Daoy (cell line): ENCODE measurements at regions not wholly inside any gene's neighbourhood (a gene's known extent, or its start where the extent isn't known, plus 50 kb on each side); places are given as distances from the start of the nearest gene placed in this dataset.

ENCODE experiments used
- DNase-seq: peaks from one replicate; pipeline ENCODE4 v3.0.0-alpha.2; 2015; ENCODE audit warnings: low read depth

GRCh38 chr10:58885146-58885545, 291.3 kb upstream of the PHYHIPL start:
- no peak for DNase-seq

GRCh38 chr10:58885686-58886345, 290.6 kb upstream of the PHYHIPL start:
- no peak for DNase-seq

GRCh38 chr10:58886406-58886805, 290.0 kb upstream of the PHYHIPL start:
- DNase-seq = no peak

DNA sequence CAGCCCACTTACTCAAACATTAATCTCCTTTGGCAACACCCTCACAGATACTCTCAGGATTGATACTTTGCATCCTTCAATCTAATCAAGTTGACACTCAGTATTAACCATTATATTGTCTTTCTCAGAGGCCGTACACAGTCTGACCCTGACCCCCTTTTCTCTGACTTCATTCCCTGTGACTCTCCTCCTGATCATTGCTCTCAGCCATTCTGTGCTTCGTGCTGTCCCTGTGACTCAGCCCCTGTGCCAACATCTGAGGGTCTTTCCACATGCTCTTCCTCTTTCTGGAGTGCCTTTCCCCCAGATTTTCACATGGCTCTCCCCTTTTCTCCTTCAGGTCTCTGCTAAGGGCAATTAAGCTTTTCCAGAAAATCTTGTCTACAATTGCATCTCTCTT, 289.0 kb upstream of the PHYHIPL start:
- DNase-seq = no peak

DNA sequence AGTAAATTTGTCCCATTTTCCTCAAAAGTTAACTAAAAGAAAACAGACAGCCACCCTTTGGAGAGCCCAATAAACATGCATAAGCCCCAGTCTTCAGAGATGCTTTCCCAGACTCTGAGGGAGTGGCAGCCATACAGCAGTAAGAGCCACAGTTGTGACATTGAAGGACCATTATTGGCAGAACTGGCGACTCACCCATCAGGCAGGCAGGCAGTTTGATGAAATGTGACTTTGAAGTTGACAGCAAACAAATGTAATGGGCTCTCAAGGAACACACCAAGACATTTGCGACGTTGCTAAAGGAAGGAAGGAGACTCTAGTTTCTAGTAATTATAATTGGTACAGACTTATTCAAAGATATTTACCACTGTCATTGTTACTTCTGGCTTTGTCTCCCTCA, 287.5 kb upstream of the PHYHIPL start:
- DNase-seq = no peak

DNA sequence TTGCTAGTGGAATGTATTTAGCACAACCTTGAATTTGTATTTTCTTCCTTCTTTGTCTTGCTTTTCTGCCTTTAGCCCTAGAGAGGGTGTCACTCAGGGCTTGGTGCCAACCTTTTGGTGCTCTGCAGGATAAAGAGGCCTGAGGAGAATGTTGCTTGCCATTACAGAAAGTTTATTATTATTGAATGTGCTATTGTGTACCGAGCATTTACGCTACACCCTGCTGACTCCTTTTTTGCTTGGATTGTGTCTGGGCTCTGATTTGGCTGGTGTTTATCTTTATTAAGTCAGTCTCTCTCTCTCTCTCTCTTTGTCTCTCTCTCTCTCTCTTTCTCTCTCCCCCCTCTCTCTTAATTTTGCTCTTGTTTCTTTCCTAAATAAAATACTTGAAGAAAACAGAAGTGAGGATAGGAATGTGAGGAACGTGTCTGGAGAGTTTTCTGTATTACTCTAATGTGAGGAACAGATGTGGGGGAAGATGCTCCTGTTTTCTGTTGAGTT, 284.4 kb upstream of the PHYHIPL start:
- no peak for DNase-seq

DNA sequence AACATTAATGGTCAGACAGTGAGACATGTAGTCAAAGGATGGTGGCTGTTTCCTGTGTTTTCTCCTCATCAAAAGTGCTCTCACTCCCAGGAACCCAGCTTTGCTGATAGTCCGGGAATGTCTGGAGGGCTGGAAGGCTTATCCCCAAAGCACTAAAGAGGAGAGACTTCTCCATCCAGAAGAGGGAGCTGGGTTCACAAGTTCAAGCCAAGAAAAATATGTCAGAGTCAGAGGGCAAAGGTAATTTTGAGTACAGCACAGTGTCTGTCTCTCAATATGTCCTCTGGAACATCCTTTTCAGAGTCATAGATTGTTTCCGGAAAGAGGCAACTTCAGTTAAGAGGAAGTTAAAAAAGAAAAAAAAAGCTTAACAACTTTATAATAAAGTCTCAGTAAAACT, 281.5 kb upstream of the PHYHIPL start:
- no peak for DNase-seq

- no peak for DNase-seq
These were observed 280.2 kb upstream of the PHYHIPL start for GRCh38 chr10:58896229-58896628.

DNA sequence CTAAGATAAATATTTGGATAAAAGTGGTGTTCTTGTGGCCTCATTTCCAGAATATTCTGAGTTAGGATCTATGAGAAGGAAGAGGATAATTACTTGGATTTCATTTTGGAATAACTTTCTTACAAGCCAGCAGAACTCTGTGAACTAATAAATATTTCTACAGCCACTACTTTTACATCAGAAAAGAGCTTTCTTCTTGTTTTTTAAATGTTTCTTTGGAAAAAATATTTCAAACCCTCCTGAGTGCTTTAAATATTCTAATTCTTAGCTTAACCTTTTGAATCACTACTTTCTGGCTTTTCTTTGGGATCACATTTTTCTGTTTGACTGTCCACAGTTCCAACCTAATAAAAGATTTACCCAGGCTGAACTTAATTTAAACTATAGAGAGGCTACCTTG, 279.2 kb upstream of the PHYHIPL start:
- DNase-seq = no peak

DNA sequence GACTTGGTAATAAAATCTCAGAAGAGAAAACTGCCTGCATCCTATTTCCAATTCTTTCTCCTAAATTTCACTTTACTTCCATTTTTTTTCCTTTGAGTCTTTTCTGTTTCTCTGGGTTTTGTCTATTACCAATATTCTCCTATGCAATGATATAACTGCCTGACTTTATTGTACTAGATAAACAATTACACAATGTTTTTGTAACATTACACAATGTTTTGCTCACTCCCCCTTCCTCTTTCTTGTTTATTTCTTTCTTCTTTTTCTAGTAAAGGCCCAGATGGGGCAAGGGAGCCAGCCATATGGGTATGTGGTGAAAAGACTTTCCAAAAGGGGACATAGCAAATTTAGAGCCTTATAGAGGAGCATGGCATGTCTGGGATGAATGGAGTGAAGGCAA, 278.7 kb upstream of the PHYHIPL start:
- DNase-seq = no peak

- DNase-seq = no peak
These were observed 277.4 kb upstream of the PHYHIPL start for GRCh38 chr10:58898854-58899573.

GRCh38 chr10:58901092-58901646, 275.3 kb upstream of the PHYHIPL start:
- DNase-seq = no peak

DNA sequence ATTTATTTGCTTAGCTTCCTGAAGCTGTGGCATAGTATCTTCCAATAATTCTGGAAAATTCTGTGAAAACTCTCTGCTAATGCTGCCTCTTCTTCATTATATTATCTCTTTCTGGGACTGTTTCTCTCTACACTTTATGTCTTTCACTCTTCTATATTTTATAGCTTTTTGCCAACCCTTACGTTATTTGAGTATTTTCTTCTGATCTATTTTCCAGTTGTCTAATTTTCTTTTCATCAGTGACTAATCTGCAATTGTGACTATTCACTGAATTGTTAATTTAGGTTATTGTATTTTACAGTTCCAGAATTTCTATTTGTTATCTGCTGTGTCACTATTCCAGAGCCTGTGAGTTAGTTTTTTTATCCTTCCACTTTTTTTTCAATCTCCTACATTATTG, 273.4 kb upstream of the PHYHIPL start:
- no peak for DNase-seq

DNA sequence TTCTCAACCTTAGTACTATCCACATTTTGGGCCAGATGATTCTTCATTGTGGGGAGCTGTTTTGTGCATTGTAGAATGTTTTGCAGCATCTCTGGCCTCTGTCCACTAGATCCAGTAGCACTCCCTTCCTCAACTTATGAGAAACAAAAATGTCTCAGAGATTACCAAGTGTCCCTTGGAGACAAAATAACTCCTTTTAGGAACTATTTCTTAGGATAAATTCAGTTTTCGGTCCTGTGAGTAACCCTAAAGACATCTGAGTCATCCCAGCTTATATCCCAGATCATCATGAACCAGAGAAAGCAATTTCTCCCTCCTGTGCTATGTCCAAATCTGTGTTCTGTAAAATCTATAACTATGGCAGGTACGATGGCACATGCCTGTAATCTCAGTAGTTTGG, 266.6 kb upstream of the PHYHIPL start:
- DNase-seq = no peak

DNA sequence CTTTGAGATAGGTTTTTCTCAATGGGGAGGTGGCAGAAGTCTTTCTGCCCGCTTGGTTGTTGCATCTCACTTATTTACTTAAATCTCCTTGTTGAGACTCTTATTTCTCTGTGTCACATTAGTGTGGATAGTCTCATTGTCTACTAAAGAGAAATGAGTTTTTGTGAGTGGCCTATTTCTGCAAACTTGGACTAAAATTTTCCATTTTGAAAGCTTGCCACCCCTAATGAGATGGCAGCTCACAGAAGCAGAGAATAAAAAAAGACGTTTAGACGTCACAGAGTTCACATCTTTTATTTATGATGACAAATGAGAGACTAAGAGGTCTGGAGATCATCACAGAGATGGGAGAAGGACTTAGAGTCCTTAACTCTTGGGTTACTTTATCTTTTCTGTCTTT, 262.7 kb upstream of the PHYHIPL start:
- no peak for DNase-seq

DNA sequence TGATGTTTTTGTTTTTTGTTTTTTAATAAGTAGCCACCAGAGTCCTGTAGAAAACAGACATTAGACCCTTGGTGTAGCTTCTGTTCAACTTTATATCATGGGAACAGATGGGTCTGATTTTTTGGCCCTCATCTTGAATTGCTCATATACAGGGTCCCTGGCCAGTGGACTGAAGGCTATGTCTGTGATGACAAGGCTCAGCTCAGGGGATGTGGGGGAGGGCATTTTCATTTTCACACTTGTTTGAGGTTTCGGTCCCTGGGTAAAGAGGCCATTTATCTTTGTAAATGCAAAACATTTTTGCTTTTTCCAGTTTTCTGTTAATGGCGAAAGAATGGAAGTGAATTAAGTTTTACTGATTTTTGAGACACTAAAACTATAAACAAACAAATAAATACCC, 257.6 kb upstream of the PHYHIPL start:
- no peak for DNase-seq

- peak; percentile 64 for DNase-seq
These were observed 256.4 kb upstream of the PHYHIPL start for GRCh38 chr10:58919927-58920654.

DNA sequence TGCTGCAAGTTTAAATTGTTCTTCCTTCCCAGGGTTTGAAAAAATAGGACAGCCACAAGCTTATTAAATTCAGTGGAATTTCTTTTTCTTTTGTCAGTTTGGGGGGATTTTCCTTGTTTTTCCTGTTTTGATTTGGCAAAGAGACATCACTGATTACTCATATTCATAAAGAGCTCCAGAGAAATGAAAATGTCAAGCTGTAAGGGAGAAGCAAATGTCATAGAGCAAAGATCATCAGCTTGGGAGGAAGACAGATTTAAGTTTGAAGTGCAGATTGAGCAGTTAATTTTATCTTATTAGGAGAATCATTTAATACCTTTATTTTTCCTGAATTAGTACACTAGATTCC, 255.8 kb upstream of the PHYHIPL start:
- no peak for DNase-seq

DNA sequence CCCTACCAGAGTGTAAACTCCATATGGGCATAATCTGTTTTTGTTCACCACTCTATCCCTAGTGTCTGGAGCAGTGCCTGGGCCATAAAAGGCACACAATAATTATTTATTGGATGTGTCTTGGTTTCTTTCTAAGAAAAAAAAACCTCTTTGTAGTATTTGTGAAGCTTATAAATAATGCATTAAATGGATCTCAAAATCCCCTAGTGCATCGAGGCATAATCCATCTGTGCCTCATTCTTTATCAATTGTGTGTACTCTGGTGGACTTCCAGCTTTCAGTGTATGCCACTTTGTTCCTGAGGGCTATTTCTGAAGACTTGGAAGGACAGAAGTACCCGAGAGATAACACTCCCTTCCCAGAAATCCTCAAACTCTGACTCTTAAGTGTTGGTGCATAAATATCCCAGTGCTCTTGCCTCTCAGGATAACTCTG, 255.0 kb upstream of the PHYHIPL start:
- DNase-seq = no peak

- DNase-seq = no peak
These were observed 251.1 kb upstream of the PHYHIPL start for GRCh38 chr10:58925381-58925780.

DNA sequence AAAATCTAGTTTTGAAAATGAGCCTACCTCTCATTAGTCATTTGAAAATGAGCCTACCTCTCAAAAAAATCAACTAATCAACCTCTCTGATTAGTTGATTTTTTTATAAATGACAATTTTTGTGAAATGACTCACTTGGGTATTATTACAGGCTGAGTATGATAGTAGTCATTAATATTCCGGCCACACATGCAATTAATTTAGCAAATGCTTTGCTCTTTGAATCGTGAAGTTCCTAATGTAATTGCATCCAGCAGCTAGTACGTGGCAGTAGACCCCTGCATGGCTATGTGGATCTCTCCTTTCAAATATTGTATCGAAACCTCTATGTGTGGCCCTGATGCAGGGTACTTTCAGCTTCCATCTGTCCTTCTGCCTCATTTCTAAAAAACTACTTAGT, 245.9 kb upstream of the PHYHIPL start:
- DNase-seq = no peak

- no peak for DNase-seq
These were observed 244.3 kb upstream of the PHYHIPL start for GRCh38 chr10:58932126-58932525.
